Islet of Langerhans (tissue), 1 donor: ENCODE measurements at regions not wholly inside any gene's neighbourhood (a gene's known extent, or its start where the extent isn't known, plus 50 kb on each side); places are given as distances from the start of the nearest gene placed in this dataset.

Experiments
- FAIRE-seq: peaks from one replicate; lab custom pipeline; 2011; peaks lifted over from hg19 to GRCh38; lab: Jason Lieb, UNC

DNA sequence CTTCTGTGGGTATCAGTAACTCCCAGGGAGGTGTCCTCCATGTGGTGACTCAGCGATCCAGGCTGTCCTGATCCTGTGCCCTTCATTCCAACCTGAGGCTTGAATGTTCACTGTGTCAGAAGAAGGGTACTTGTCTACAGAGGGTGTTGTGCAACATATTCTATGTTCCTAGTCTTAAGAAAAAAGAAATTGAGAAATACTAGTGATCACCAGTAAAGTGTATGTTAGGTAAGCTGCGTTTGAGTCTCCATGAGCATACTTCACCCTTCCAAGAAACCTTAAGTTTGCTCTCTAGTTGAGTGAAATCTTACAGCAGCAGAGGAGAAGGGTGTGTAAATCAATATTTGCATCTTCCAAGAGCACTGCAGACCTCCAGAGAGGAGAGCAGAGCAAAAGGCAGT lies 122.2 kb upstream of the SLC24A5 start:
- FAIRE-seq = no peak

DNA sequence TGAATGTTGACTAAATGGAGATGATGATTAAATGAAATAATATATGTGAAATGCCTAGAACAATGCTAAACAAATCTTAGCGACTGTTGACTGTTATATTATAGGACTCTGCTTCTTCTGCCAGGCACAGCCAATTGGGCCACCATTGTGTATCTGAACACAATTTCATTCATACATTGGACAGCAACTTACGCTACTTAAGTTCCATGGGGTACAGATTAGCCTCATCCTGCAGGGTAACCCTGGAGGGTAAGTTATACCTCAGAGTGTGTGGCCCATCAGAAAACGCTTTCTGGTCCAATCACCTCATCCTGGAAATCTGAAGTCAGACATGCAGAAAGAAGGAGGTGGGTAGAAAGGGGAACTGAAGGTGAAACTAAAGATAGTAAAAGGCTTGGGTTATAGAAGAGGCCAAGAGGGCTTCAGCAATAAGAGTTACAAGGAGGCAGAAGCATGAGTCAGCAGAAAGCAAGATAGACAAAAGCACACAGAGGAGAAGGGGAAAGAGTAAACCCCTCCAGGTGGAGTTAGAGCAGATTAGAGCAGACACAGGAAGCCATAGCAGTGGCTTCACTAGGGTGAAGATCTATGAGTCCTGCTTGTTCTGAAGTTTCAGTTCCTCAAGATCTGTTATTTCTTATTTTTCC lies 119.3 kb upstream of the SLC24A5 start:
- FAIRE-seq = no peak

DNA sequence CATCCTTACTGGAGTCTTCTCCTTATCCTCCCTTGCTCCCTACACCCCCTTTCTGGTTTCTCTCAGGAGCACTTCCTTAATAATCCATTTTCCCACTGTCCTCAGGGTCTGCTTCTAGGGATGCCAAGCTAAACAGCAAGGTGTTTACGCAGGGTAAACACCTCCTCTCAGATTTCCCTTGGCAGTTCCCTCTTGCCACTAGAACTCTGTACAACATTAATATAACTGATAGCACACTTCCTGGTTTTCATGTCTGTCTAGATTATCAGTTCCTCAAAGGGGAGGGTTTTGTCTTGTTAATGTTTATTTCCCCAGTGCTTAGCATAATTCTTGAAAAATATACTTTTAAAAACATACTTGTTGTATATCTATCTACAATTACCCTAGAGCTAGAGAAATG lies 118.0 kb upstream of the SLC24A5 start:
- no peak for FAIRE-seq

DNA sequence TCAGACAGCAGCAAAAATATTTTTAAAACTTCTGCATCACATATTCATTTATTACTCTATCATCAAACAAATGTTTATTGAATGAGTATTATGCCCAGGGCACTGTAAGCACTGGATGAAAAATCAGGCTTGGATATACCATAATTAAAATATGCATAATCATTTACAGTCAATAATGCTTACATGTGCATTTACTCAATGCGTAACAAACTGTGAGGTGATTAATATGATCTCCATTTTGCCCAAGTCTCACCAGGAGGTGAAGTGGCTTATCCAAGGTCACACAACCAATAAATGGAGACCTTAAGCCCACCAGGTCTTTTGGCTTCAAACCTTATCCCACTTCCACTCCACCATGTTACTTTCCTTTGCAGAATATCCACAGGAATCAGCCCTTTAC lies 117.3 kb upstream of the SLC24A5 start:
- FAIRE-seq = no peak

DNA sequence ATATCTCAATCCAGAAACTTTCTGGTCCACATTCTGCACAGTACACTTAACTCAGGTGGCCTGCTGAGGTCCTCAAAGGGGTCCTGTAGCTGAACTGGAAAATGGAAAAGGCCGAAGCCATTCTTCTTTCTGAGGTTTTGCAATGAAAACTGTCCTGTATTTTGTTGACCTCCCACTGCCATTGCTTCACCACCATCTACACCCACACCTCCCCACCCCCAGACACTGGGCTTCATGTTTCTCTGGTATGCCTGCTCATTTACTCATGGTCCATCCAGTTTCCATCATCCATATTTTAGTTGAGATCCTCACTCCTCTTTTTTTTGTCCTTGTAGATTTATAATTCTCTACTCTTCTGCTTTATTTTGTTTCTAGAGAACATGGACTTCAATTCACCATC lies 115.7 kb upstream of the SLC24A5 start:
- no peak for FAIRE-seq

DNA sequence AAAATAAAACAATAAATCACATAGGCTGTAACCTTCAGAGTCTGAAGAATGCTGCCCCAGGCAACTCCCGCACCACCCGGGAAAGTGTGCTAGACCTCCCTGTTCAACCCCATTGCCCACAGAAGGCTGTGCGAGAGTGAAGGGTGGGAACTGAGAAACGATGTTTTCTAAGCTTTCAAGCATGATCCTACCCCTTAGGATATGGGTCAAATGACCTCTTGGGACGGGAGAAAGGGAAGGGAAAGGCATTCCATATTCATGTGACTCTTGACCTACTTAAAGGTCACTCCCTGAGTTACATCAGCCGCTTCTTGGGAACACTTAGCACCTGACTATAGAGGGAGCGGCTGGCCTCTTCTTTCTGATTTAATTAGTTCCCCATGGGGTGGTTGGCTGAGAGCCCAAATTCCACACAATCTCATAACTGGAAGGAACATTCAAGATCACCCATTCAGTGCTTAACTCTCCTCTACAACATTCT lies 114.7 kb upstream of the SLC24A5 start:
- no peak for FAIRE-seq

DNA sequence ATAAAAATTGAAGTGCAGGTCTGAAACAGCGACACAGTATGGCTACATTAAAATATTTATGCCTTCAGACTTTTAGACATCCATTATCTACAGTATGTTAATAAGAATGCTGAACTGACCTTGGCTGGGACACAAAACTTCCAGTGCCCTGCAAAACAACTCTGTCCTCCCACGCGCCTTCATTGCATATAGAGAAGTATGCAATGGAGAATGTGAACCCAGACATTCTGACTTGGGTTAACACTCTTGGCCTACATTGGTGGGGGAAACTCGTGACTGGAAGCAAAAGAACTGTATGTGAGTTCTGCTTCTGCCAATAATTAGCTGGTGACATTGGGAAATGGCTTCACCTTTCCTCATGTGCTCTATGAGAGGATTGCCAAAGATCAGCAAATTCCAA lies 110.5 kb upstream of the SLC24A5 start:
- no peak for FAIRE-seq

DNA sequence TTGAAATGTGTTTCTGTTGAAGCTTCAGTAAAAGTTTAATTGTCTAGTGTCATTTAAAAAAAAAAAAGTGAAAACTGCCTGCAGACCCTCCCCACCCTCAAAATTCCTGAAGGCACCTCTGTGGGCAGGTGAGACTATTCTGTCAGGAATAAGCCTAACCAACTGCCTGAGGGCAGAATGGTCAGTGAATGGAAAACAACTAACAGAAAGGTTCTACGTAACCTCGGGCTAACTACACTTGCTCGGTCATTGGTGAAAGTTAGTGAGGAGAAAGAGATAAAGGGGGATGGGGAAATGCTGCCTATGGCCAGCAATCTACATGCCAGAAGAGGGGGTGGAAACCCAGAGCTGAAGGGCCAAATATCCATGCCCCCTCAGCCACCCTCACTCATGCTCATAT lies 108.6 kb upstream of the SLC24A5 start:
- FAIRE-seq = no peak

DNA sequence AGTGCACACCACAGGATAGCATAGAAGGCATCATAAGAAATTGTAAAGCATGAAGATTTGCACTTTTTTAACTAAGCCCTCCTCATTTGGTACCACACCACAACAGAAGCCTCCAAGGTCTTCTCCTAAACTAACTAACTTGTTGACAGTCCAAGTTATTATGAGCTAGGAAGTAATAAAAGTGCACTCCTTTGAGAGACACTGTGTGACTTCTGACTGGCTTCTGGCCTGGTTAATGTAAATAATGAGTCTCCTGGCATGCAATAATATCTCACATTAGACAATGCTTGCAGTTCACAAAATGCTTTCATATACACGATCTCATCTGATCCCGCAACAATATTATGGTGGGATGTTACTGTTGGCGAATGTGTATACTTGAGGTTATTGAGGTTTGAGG lies 103.9 kb upstream of the SLC24A5 start:
- FAIRE-seq = no peak

DNA sequence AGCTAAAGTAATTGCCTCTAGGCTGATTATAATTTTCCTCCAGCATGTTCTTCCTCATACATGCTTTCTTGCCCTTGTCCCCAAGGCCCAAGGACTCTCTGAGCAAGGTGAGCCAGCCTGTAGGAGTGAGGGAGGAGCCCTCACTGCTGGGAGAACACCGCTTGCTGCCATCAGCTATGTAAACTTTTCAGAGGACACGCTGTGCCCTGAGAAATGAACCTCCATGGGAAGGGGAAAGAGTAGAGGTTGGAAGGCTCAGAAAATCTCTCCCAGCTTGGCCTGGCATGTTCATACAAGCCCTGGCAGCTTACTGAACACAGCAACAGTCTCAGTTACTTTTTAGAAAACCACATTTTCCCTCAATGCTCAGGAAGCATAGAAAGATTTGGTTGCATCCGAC lies 103.0 kb upstream of the SLC24A5 start:
- no peak for FAIRE-seq

DNA sequence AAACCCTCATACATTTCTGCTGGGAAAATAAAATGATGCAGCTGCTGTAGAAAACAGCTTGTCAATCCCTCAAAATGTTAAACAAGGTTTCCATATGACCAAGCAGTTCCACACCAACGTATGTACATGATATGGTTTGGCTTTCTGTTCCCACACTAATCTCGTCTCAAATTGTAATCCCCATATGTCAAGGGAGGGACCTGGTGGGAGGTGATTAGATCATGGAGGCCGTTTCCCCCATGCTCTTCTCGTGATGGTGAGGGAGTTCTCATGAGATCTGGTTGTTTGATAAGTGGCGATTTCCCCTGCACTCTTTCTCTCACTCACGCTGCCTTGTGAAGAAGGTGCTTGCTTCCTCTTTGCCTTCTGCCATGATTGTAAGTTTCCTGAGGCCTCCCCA lies 100.6 kb upstream of the SLC24A5 start:
- FAIRE-seq = no peak

DNA sequence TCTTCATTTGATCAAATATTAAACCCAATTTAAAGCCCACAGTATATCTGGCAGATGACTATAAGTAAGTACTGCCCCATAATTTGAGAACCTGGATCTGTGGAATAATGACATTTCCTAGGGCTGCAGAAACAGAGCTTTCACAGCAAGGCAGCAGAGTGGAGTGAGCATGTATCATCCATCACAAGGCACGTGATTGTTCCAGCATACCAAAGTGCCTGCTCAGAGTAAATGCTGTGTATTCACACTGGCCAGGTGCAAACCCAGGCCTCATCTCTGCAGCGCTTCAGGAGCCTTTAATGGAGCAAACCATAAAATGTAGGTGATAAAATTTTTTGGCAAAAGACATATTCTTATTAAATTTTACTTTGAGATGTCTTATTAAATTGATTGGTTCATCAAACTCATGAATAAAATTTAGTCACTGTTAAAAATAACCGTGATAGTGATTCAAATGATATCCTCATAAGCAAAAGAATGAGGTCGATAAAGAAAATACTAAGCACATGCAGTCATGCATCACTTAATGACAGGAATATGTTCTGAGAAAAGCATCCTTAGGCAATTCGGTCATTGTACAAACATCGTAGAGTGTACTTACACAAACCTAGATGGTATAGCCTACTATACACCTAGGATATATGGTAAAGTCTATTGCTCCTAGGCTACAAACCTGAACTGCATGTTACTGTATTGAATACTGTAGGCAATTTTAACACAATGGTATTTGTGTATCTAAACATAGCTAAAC lies 99.3 kb upstream of the SLC24A5 start:
- FAIRE-seq = no peak

DNA sequence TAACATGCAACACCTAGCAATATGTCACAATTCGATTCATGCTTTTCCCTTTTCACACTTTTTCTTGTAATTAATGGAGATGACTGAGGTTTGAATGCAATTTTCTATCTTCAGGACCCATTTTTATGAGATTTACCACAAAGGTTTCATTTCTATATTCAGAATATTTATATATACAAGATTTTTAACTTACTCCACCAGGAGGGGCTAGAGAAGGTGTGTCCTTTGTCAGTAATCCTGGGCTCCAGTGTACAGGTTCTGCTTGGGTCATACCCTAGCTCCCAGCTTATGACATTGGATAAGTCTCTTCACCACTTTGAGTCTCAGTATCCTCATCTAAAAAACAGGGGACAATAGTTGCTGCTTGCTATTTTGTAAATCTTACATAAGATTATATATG lies 95.7 kb upstream of the SLC24A5 start:
- no peak for FAIRE-seq

DNA sequence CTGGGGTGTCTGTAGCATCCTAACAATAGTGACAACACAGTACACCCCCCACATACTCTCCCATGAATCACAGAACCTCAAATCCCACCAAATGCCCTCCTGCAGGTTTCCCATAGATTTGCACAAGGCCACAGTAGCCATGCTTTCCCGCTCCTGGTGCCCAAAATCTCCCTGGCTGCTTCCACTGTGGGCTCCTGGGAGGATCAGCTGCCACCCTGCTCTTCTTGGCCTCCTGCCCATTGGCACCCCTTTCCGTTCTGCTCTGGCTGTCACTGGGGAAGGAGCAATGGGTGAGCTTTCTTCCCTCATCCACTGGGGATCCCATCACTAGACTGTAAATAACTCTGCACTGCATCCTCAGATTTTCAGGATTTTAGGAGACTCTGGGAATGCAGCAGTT lies 92.1 kb upstream of the SLC24A5 start:
- no peak for FAIRE-seq

DNA sequence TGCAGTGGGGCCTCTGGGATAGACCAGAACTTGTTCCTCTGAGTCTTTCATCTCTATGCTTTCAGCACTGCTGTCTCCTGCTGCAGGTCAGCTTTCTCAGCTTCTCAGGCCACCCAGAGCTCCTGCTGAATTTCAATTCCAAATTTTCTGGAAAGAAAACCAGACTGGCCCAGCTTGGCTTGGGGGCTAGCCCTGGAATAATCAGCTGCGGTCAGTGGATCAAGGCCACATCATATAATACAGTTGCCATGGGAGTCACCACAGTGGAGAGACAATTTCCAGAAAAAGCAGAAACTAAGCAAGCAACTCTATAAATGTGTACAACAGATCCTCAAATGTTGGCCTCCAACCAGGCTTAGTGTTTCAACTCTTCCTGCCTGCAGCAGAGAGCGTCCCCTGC lies 91.1 kb upstream of the SLC24A5 start:
- FAIRE-seq = no peak

DNA sequence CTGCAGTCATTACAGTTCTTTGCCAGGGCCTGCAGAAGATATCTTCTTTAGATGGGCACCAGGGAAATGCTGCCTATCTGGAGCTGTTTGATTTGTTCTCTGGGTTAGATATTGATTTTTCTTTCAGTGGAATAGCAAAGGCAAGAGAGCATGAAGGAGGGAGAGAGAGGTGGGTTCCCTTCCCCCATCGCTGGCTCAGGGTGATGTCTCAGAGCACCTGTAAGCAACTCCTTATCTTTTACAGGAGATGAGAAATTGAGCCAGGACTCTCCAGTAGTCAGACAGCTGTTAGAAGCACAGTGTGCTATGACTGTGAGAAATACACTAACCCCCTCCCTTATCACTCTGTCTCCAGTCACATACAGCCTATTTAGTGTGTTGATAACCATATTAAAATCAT lies 89.3 kb upstream of the SLC24A5 start:
- FAIRE-seq = no peak

DNA sequence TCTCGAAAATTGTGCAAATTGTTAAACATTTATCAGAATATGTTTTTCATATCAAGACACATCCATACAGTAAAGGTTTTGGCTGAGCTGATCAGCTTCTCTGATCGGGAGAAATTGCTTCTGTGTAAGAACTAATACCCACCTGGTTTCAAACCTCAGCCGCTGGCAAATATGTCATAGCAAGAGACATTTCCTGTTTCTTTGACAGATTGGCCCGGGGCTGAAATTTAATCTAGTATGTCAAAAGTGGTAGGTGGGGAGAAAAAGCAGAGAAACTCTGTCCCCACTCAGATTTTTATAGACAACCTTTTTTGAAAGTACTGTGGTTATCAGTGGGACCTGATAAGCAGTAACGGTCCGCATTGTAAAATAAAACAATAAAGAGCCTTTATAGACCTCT lies 88.8 kb upstream of the SLC24A5 start:
- FAIRE-seq = no peak

DNA sequence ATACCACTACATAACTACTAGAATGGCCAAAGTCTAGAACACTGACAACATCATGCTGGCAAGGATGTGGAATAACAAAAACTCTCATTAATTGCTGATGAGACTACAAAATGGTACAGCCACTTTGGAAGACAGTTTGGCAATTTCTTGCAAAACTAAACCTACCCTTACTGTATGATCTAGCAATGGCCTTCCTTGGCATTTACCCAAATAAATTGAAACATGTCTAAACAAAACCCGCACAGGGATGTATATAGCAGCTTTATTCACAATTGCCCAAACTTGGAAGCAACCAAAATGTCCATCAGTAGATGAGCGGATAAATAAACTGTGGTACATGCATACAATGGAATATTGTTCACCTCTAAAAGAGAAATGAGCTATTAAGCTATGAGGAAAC lies 87.9 kb upstream of the SLC24A5 start:
- FAIRE-seq = no peak

DNA sequence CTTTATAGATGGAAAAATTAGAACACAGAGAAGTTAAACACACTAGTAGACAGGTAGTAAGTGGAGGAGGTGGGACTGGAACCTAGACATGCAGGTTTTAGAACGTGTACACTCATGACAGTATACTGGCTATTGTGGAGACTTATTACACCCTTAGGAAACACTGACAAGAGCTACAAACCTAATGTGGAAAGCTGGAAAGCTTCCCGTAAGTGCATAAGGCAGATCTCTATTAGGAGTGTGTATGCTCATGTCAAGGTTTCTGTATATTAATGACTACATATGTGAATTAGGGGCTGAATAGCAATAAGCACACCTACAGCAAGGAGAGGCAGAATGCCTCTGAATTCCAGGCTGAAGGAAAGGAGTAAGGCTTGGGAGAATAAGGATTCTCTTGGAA lies 82.6 kb upstream of the SLC24A5 start:
- no peak for FAIRE-seq

DNA sequence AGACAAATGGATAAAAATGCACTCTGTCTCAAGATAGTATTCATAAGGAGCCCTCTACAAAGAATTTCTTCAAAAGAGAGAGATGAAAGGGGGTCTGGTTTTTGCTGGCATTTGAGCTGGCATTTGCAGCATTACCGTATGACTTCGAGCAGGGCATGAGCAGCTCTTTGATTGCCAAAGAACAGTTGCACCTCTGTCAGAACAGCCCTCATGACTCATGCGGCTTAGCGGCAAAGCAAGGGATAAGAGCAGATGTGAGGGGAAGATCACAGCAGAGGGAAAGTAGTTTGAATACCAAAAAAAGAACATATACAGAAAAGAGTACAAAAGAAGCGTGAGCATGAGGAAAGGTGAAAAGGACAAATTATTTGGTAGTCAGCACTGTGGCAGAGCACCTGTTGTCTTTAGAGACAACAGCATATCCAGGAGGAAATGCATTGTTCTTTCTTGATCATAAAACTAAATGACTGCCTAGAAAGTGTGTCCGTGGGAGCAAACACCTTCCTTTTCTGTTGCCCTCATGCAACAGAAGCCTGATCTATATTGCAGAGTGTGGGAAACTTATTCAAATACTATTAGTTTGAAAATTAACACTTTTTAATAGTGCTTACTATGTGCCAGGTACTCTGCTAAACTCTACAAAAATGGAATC lies 80.5 kb upstream of the SLC24A5 start:
- no peak for FAIRE-seq

DNA sequence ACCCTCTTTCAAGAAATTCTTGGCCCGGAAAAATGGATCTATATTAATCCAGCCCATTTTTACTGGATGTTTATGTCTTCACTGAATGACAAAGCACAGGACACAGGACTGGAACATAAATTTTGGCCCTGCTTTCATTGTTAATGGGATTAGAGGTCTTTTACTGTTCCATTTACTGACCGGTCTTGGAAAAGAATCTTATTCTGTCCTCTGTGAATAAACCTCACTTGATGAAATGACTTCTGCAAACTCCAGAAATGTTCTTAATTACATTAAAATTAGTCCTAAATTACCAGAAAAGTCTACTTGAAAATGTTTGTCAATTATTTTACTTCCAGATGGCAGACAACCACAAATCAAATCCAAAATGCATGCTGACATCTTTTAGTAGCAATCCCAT lies 79.3 kb upstream of the SLC24A5 start:
- no peak for FAIRE-seq

DNA sequence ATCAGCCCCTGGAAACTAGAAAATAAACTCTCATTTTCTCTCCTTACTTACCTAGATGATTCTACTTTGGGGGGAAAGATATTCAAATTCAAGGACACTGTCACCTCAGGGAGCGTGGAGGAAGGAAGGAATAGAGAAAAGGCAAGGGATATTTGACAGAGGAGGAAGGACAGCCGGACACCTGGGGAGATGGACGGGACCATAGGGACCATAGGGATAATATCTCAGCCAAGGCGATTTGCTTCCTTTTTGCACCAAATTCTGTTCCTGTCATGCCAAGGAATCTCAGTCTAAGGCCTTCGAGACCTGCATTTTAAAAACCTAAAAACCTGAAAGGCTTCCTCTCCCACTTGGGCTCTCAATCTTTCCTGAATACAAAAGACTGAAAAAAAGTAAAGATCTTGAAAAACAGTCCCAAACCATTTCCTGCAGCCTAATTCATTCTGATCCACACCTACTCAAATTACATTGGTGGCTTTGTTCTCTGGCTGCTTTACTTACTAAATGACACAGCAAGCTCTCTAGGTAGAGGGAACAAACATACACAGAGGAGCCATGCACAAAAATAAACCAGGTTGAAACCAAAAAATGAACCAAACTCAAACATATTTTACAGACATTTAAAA lies 73.9 kb upstream of the SLC24A5 start:
- no peak for FAIRE-seq

DNA sequence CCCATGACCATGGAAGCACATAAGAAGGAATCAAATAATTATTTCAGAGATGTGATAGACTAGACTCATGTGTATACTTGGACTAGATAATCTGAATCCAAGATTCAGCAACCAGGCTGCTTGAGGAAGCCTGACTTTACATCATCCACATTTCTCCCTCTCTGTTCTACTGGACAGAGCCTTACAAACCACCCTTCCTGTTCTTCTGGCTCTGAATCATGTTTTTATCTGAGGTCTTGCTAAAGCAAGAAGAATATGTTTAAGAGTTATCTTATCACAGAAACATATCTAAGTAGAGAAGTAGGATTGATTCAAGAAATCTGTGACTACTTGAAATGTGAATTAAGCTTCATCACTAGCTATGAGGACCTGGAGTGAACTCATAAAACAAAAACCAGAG lies 71.1 kb upstream of the SLC24A5 start:
- FAIRE-seq = no peak
